HG03575 (cell line): ENCODE measurements at regions not wholly inside any gene's neighbourhood (a gene's known extent, or its start where the extent isn't known, plus 50 kb on each side); places are given as distances from the start of the nearest gene placed in this dataset.

Experiments
- ATAC-seq: cut with Tn5 transposase; IDR thresholded peaks from one replicate; pipeline ENCODE4 v1.9.1; 2021; ENCODE audit not compliant: unreplicated experiment, insufficient number of reproducible peaks, low FRiP score; ENCODE audit errors: extremely low read depth

- no peak for ATAC-seq
These were observed 62.6 kb upstream of the GHITM start for GRCh38 chr10:84076540-84077195.

GRCh38 chr10:84077768-84078167 is 61.5 kb upstream of the GHITM start:
- ATAC-seq = no peak

- no peak for ATAC-seq
These were observed 60.5 kb upstream of the GHITM start for GRCh38 chr10:84078771-84079170.

GRCh38 chr10:84084342-84084741 is 55.0 kb upstream of the GHITM start:
- ATAC-seq = no peak

- ATAC-seq = no peak
These were observed 52.1 kb upstream of the GHITM start for GRCh38 chr10:84087202-84087601.

- ATAC-seq = no peak
These were observed 50.7 kb upstream of the GHITM start for GRCh38 chr10:84088626-84089025.

GRCh38 chr10:84089162-84089561 is 50.1 kb upstream of the GHITM start:
- no peak for ATAC-seq
